ENCODE measurements at regions not wholly inside any gene's neighbourhood (a gene's known extent, or its start where the extent isn't known, plus 50 kb on each side); places are given as distances from the start of the nearest gene placed in this dataset.
"Not testable (repeated sequence)": the region's sequence is repeated elsewhere in the genome, so short reads cannot be mapped to it uniquely, and the experiment has no call there.

DNA sequence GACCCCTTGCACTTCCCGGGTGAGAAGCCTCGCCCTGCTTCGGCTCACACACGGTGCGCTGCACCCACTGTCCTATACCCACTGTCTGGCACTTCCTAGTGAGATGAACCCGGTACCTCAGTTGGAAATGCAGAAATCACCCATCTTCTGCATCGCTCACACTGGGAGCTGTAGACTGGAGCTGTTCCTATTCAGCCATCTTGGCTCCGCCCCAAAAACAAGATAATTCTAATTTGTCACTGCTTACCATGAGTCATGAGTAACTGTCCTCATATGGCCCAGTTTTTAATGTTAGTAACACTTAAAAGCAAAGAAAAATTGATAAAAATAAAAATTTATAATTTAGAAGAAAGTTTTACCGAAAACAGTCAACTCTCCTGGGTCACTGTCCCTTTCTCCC, 283.3 kb upstream of the COBL start:
- TF ChIP-seq CTCF, POLR2A (IDR thresholded peaks at IDR 0.05): not testable (repeated sequence)

Measured in testis (tissue), 2 donors.